GM21390 (cell line): ENCODE measurements at regions not wholly inside any gene's neighbourhood (a gene's known extent, or its start where the extent isn't known, plus 50 kb on each side); places are given as distances from the start of the nearest gene placed in this dataset.

Source experiments
- ATAC-seq: cut with Tn5 transposase; IDR thresholded peaks from one replicate; pipeline ENCODE4 v1.9.1; 2021; ENCODE audit not compliant: unreplicated experiment

GRCh38 chr6:28585335-28585734, 59.7 kb downstream of the GPX5 start:
- ATAC-seq = no peak

- ATAC-seq = no peak
Observed at GRCh38 chr6:28586324-28586723, 60.6 kb downstream of the GPX5 start.

DNA sequence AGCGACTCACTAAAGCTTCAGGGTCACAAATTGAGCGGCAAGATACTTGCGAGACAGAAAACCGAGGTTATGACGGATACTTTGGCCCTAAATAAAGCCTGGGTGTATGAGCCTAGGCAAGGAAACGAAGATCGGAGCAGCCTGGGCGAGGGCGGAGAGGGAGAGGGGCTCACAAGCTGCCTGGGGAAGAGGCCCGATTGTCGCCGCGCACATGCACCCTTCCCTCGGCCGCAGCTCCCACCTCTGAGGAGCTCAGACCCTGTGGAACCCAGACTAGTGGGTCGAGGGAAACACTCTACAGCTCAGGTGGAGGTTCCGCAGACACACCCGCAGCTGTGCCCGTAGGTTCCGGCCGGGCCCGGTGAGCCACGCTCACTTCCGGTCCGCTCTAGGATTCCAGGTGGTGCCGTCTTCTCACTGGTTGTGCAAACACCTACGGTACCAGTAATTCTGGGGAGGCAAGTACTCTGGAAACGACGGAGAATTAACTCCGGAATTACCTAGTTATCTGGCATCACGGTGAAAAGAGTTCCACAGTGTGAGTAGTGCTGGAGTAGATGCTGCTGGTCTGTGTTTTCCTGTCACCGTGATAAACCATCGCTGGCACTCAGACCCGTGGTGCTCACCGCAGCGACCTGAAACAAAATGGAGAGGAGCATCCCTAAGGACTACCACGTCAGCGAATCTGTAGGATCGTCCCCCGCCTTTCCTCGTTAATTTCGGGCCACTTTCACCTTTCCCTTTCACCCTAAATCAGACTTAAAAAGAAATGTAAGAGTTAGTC, 61.5 kb downstream of the GPX5 start:
- peak; percentile 79 for ATAC-seq

- ATAC-seq = no peak
Observed at GRCh38 chr6:28587746-28588075, 62.0 kb downstream of the GPX5 start.

DNA sequence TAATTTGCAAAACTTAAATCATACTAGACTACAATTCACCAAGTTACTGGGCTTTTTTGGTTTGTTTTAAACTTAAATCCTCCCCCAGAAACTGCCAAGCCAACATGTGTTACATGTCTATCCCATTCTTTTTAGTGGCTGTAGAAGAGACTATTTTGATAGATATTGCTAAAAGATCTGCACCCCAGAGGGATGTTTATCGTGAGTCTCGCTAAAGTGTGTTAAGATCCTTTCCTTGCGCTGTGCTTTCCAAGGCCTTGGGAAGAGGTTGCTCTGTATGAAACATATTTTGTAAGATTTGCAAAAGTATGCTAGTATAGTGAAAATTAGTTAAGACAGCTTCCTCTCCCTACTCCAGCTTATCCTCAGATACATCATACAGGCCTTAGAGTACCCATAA, 63.0 kb downstream of the GPX5 start:
- ATAC-seq = no peak

GRCh38 chr6:28589234-28589956, 63.7 kb downstream of the GPX5 start:
- peak; percentile 68 for ATAC-seq

- no peak for ATAC-seq
Observed at GRCh38 chr6:28589957-28590349, 64.3 kb downstream of the GPX5 start.

- ATAC-seq = no peak
Observed at GRCh38 chr6:28597217-28597835, 71.6 kb downstream of the GPX5 start.

- no peak for ATAC-seq
Observed at GRCh38 chr6:28597924-28598722, 72.4 kb downstream of the GPX5 start.

- no peak for ATAC-seq
Observed at GRCh38 chr6:28598757-28599686, 73.3 kb downstream of the GPX5 start.

DNA sequence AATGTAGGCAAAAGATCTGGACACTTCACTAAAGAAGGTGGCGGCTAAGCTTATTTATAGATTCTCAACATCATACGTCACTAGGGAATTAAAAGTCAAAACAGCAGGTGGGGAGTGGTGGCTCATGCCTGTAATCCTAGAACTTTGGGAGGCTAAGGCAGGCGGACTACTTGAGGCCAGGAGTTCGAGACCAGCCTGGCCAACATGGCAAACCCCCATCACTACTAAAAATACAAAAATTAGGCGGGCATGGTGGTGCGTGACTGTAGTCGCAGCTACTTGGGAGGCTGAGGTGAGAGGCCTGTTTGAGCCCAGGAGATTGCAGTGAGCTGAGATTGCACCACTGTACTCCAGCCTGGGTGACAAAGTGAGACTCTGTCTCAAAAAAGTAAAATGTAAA, 74.6 kb downstream of the GPX5 start:
- no peak for ATAC-seq

DNA sequence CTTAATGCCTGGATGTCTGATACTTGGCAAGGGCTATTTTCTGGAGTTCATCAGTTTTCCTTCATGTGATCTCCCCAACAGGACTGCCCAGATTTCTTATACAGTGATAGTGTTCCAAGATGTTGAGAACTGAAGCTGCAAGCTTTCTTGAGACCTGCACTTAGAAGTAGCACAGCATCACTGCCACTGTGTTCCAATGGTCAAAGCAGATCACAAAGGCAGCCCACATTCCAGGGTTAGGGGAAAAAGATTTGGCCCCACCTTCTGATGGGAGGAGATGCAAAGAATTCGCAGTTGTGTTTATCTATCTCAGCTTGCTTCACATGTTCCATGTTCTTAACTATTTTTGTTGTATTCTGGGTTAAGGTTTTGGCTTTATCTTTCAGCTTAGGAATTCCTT, 78.2 kb downstream of the GPX5 start:
- no peak for ATAC-seq

GRCh38 chr6:28606424-28607391, 81.0 kb downstream of the GPX5 start:
- ATAC-seq = peak; percentile 51

- no peak for ATAC-seq
Observed at GRCh38 chr6:28607990-28608389, 82.3 kb downstream of the GPX5 start.

- no peak for ATAC-seq
Observed at GRCh38 chr6:28609672-28610071, 84.0 kb downstream of the GPX5 start.

DNA sequence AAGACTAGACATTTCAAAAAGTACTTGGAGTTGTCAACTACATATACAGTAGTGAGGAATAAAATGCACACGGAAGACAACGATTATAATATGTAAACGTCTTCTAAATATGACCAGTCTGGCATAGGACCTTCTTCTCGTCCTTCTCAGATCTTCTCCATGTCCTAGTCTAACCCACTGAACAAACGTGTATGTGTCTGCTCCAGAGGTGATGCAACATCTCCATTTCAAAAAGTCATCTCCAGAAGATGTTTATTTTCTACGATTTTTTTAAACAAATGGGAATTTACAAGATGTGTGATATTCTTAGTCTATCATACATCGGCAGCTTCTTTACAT, 89.9 kb downstream of the GPX5 start:
- ATAC-seq = no peak

DNA sequence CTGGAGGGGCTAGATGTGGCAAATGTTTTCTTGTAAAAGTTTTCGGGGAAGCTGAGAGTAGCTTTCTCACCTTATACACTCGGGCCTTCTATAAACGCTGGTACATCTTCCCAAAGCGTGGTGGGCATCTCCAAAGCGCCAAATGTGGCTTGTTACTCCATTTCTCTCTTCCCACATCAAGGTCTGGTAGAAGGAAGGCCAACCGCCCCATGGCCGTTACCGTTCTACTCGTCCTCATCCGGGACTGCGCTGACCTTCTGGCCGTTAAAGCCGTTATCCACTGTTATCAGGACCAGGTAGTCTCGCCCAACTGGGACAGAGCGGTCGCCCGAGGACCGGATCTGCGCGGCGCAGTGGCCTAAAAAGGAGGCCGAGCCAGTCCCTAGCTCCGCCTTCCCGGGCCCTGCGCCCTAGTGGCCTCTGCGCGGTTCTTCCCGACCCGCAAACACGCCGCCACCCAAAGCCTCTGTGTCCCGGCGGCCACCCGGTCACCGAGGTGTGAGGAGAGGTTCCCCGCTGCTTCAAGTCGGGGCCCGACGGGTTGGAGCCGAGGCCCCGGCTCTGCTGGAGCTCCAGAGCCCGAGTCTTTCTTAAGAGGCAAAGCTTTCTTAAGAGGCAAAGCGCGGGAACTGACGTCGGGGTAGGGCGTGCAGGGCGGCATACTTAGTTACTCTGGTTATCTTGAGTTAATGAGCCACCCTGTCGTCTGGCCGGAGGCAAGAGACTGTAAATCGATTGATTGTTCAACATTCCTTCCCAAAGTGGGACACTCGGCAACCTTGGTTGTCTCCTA, 90.5 kb downstream of the GPX5 start:
- no peak for ATAC-seq

DNA sequence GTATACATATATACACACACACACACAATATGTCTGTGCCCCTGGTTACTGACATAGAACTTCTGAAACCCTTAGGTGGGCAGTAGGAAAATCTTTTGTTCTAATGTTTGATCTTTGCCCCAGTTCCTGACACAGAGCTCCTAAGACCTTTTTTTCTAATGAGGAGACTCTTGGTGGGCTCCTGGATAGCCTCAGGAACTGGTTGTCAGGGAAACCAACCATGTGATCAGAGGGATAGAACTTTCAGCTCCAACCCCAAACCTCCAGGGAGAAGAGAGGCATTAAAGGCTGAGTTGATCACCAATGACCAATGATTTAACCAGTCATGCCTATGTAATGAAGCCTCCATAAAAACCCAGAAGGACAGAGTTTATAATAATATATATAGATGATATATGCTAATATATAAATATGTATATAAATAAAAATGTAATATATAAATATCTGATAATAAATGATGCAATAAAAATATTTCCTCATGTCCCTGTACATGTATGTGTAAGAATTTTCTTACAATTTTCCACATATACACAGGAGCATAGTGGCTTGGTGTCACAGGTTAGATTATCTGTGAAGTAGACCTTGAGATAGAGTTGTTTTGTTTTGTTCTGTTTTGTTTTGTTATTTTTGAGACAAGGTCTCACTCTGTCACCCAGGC, 93.3 kb downstream of the GPX5 start:
- ATAC-seq = no peak
